HepG2 (cell line): ENCODE measurements at regions not wholly inside any gene's neighbourhood (a gene's known extent, or its start where the extent isn't known, plus 50 kb on each side); places are given as distances from the start of the nearest gene placed in this dataset.

Experiments used
- ETS1 ChIP-seq: sonication (generic); formaldehyde crosslinking; IDR thresholded peaks from 2 replicates; pipeline ENCODE4 v1.4.0; 2020; ENCODE audit warnings: missing genetic modification reagents
- EZH2 ChIP-seq: conservative IDR thresholded peaks from 2 replicates; pipeline ENCODE4 v1.6.1; 2012; ENCODE audit warnings: mild to moderate bottlenecking, low read depth, low read length, moderate library complexity
- JUND ChIP-seq: sonication (generic); formaldehyde crosslinking; IDR thresholded peaks from 2 replicates; pipeline ENCODE4 v1.8.0; 2022; ENCODE audit warnings: mild to moderate bottlenecking, missing genetic modification reagents
- MAFK ChIP-seq, 2 experiments: IDR thresholded peaks in 1 of 2; conservative IDR thresholded peaks in 1 of 2; 2 replicates each; pipeline ENCODE4 v1.6.1; 2011; ENCODE audit warnings: improper control_type of control experiment in 2 of 2, low read length in 2 of 2
- NPAS2 ChIP-seq: sonication (generic); formaldehyde crosslinking; IDR thresholded peaks from 2 replicates; pipeline ENCODE4 v1.8.0; 2022; ENCODE audit warnings: mild to moderate bottlenecking, missing genetic modification reagents, borderline replicate concordance
- SETDB1 ChIP-seq: sonication (generic); formaldehyde crosslinking; IDR thresholded peaks from 2 replicates; pipeline ENCODE4 v1.5.1; 2020; ENCODE audit warnings: missing genetic modification reagents, mild to moderate bottlenecking, borderline replicate concordance
- TSC22D2 ChIP-seq: sonication (generic); formaldehyde crosslinking; IDR thresholded peaks from 2 replicates; pipeline ENCODE4 v1.5.1; 2020; ENCODE audit warnings: missing genetic modification reagents, mild to moderate bottlenecking, borderline replicate concordance
- YY1 ChIP-seq: IDR thresholded peaks from 2 replicates; pipeline ENCODE4 v1.6.1; 2011; ENCODE audit warnings: low read length, low read depth, moderate library complexity, mild to moderate bottlenecking; ENCODE audit not compliant: insufficient read depth, insufficient replicate concordance
- ZNF121 ChIP-seq: sonication (generic); formaldehyde crosslinking; IDR thresholded peaks from 2 replicates; pipeline ENCODE4 v1.5.0; 2020; ENCODE audit warnings: mild to moderate bottlenecking, missing genetic modification reagents
- ZNF253 ChIP-seq: sonication (generic); formaldehyde crosslinking; IDR thresholded peaks from 2 replicates; pipeline ENCODE4 v1.8.0; 2022; ENCODE audit warnings: mild to moderate bottlenecking, missing genetic modification reagents, borderline replicate concordance
- ZNF350 ChIP-seq: sonication (generic); formaldehyde crosslinking; IDR thresholded peaks from 2 replicates; pipeline ENCODE4 v1.4.0; 2020; ENCODE audit warnings: mild to moderate bottlenecking, low read depth, missing genetic modification reagents, borderline replicate concordance
- ZNF710 ChIP-seq: sonication (generic); formaldehyde crosslinking; IDR thresholded peaks from 2 replicates; pipeline ENCODE4 v1.5.0; 2020; ENCODE audit warnings: mild to moderate bottlenecking, missing genetic modification reagents, borderline replicate concordance
- ZSCAN30 ChIP-seq: sonication (generic); formaldehyde crosslinking; IDR thresholded peaks from 2 replicates; pipeline ENCODE4 v1.5.0; 2020; ENCODE audit warnings: mild to moderate bottlenecking, missing genetic modification reagents

GRCh38 chr3:193945143-193945542 is 190.8 kb upstream of the HES1 start:
- TF ChIP-seq YY1 (no peak), ZNF350 (CRISPR knock-in tag) (no peak), NPAS2 (CRISPR knock-in tag) (no peak), ZSCAN30 (CRISPR knock-in tag) (no peak), ZNF253 (no peak), MAFK (conservative IDR thresholded peaks at IDR 0.05 in 1 of 2, IDR thresholded peaks at IDR 0.05 in 1 of 2; ENCODE audit: low read length in 2 of 2) (no peak), JUND (CRISPR knock-in tag) (no peak), ZNF710 (CRISPR knock-in tag) (no peak), TSC22D2 (CRISPR knock-in tag) (no peak), SETDB1 (no peak), ZNF121 (no peak), EZH2 (no peak), ETS1 (CRISPR knock-in tag) (no peak)
